ENCODE measurements at regions not wholly inside any gene's neighbourhood (a gene's known extent, or its start where the extent isn't known, plus 50 kb on each side); places are given as distances from the start of the nearest gene placed in this dataset.

DNA sequence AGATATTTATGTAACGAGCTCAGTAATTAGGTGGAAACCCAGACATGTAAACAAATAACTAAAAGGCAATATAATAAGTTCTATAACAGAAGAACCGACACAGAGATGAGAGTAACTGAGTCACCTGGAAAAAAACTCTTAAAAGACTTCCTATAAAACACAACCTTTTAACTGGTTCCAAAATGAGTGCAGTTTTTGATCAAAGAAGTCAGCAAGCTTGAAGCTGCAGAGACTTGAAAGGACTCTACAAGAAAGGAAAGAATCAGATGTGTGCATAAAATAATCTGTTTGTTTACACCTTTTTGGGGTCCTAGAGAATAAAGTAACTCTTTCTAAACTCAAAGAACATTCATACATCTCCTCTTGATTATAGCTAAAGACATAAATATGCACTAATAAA is 560.4 kb upstream of the CCDC54 start:
- H3K36me3 ChIP-seq (ENCODE audit: control insufficient read depth in 4 of 4, insufficient read depth in 4 of 4, low read length in 4 of 4) = no peaks in the 10 kb centered on the region
- H3K9me3 ChIP-seq (ENCODE audit: control insufficient read depth in 4 of 4, insufficient read depth in 3 of 4, low read length in 3 of 4) = no peaks in the 10 kb centered on the region
- DNase-seq (no peak), ATAC-seq (ENCODE audit: insufficient read depth, low FRiP score) (no peak)
- TF ChIP-seq, protein P1, sequence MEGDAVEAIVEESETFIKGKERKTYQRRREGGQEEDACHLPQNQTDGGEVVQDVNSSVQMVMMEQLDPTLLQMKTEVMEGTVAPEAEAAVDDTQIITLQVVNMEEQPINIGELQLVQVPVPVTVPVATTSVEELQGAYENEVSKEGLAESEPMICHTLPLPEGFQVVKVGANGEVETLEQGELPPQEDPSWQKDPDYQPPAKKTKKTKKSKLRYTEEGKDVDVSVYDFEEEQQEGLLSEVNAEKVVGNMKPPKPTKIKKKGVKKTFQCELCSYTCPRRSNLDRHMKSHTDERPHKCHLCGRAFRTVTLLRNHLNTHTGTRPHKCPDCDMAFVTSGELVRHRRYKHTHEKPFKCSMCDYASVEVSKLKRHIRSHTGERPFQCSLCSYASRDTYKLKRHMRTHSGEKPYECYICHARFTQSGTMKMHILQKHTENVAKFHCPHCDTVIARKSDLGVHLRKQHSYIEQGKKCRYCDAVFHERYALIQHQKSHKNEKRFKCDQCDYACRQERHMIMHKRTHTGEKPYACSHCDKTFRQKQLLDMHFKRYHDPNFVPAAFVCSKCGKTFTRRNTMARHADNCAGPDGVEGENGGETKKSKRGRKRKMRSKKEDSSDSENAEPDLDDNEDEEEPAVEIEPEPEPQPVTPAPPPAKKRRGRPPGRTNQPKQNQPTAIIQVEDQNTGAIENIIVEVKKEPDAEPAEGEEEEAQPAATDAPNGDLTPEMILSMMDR (IDR thresholded peaks at IDR 0.05; ENCODE audit: control extremely low read depth, extremely low read depth) = no peak
- H3K27me3 ChIP-seq (ENCODE audit: control insufficient read depth in 3 of 3, insufficient read depth in 3 of 3, low read length in 2 of 3) = no peaks in the 10 kb centered on the region
- 58 to 75% methylated on average over 2 of the region's 2 CpGs for WGBS, 2 donors
- H3K9ac ChIP-seq (ENCODE audit: insufficient read depth in 1 of 2, low read length in 2 of 2) = no peak overlapping the region
- peaks cover 0 to 20% (median 6%) of the 10 kb centered on the region in 5 donors for H3K4me1 ChIP-seq (ENCODE audit: control insufficient read depth in 5 of 5, insufficient read depth in 5 of 5, low read length in 5 of 5)
- H3K27ac ChIP-seq (ENCODE audit: low read depth in 1 of 2, low read length in 1 of 2) = no peak overlapping the region
- H3K4me3 ChIP-seq = no peak overlapping the region

DNA sequence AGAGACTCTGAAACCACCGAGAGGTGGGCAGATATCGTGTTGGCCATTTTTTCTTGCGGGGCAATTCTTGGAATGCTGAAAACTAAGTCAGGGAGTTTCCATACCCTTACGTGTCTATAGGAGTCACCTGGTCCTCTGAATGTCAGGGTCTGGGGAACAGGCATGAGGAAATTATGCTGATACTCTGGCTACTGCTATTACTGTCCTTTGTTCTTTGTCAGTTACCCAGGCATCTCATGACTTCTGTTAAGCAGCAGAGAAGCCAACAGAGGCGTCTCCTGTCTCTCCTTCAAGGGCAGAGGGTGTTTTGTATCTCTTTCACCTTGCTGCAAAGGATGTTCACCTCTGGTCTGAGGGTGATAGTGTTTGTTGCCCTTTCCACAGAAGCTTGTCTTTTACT is 559.5 kb upstream of the CCDC54 start:
- Histone ChIP-seq H3K4me3 (no peak overlapping the region), H3K9ac (ENCODE audit: insufficient read depth in 1 of 2, low read length in 2 of 2) (no peak overlapping the region), H3K27me3 (ENCODE audit: control insufficient read depth in 3 of 3, insufficient read depth in 3 of 3, low read length in 2 of 3) (no peaks in the 10 kb centered on the region), H3K4me1 (ENCODE audit: control insufficient read depth in 5 of 5, insufficient read depth in 5 of 5, low read length in 5 of 5) (peaks cover 0 to 19% (median 6%) of the 10 kb centered on the region in 5 donors), H3K36me3 (ENCODE audit: control insufficient read depth in 4 of 4, insufficient read depth in 4 of 4, low read length in 4 of 4) (no peaks in the 10 kb centered on the region), H3K27ac (ENCODE audit: low read depth in 1 of 2, low read length in 1 of 2) (no peak overlapping the region), H3K9me3 (ENCODE audit: control insufficient read depth in 4 of 4, insufficient read depth in 3 of 4, low read length in 3 of 4) (no peaks in the 10 kb centered on the region)
- TF ChIP-seq, protein P1 (IDR thresholded peaks at IDR 0.05; ENCODE audit: control extremely low read depth, extremely low read depth) = no peak
- ATAC-seq (ENCODE audit: insufficient read depth, low FRiP score) = no peak
- 85 to 91% methylated on average over 5 of the region's 5 CpGs for WGBS, 2 donors
- DNase-seq = no peak

- Histone ChIP-seq H3K4me3 (no peak overlapping the region), H3K27ac (ENCODE audit: low read depth in 1 of 2, low read length in 1 of 2) (no peak overlapping the region), H3K27me3 (ENCODE audit: control insufficient read depth in 3 of 3, insufficient read depth in 3 of 3, low read length in 2 of 3) (no peaks in the 10 kb centered on the region), H3K9me3 (ENCODE audit: control insufficient read depth in 4 of 4, insufficient read depth in 3 of 4, low read length in 3 of 4) (no peaks in the 10 kb centered on the region), H3K9ac (ENCODE audit: insufficient read depth in 1 of 2, low read length in 2 of 2) (no peak overlapping the region), H3K4me1 (ENCODE audit: control insufficient read depth in 5 of 5, insufficient read depth in 5 of 5, low read length in 5 of 5) (peaks cover 0 to 4% (median under 1%) of the 10 kb centered on the region in 5 donors), H3K36me3 (ENCODE audit: control insufficient read depth in 4 of 4, insufficient read depth in 4 of 4, low read length in 4 of 4) (no peaks in the 10 kb centered on the region)
- TF ChIP-seq, protein P1 (IDR thresholded peaks at IDR 0.05; ENCODE audit: control extremely low read depth, extremely low read depth) = no peak
- DNase-seq = no peak
- 74 to 80% methylated on average over 1 of the region's 1 CpG for WGBS, 2 donors
- ATAC-seq (ENCODE audit: insufficient read depth, low FRiP score) = no peak
Observed at GRCh38 chr3:106819440-106819839, 557.8 kb upstream of the CCDC54 start.

GRCh38 chr3:106820726-106821362 is 556.4 kb upstream of the CCDC54 start:
- Histone ChIP-seq H3K9ac (ENCODE audit: insufficient read depth in 1 of 2, low read length in 2 of 2) (no peak overlapping the region), H3K9me3 (ENCODE audit: control insufficient read depth in 4 of 4, insufficient read depth in 3 of 4, low read length in 3 of 4) (no peaks in the 10 kb centered on the region), H3K4me3 (no peak overlapping the region), H3K27me3 (ENCODE audit: control insufficient read depth in 3 of 3, insufficient read depth in 3 of 3, low read length in 2 of 3) (no peaks in the 10 kb centered on the region), H3K4me1 (ENCODE audit: control insufficient read depth in 5 of 5, insufficient read depth in 5 of 5, low read length in 5 of 5) (peaks cover 0 to 7% (median 0%) of the 10 kb centered on the region in 5 donors), H3K27ac (ENCODE audit: low read depth in 1 of 2, low read length in 1 of 2) (no peak overlapping the region), H3K36me3 (ENCODE audit: control insufficient read depth in 4 of 4, insufficient read depth in 4 of 4, low read length in 4 of 4) (no peaks in the 10 kb centered on the region)
- ATAC-seq (ENCODE audit: insufficient read depth, low FRiP score) = no peak
- no peak for DNase-seq
- WGBS, 2 donors = 94 to 96% methylated on average over 18 to 19 of the region's 19 CpGs
- TF ChIP-seq, protein P1 (IDR thresholded peaks at IDR 0.05; ENCODE audit: control extremely low read depth, extremely low read depth) = no peak
